IPS-NIHi11 (cell line): ENCODE measurements at regions not wholly inside any gene's neighbourhood (a gene's known extent, or its start where the extent isn't known, plus 50 kb on each side); places are given as distances from the start of the nearest gene placed in this dataset.
A peak's percentile ranks its signal among the peaks of the same experiment; 100 is the strongest.
"Not testable (repeated sequence)": the region's sequence is repeated elsewhere in the genome, so short reads cannot be mapped to it uniquely, and the experiment has no call there.

Source experiments
- DNase-seq: peaks from one replicate; pipeline ENCODE4 v3.0.0; 2012; ENCODE audit warnings: mixed read lengths, low spot score

GRCh38 chr2:64918220-64918886 lies 70.8 kb upstream of the SLC1A4 start:
- DNase-seq: peak; percentile 39

DNA sequence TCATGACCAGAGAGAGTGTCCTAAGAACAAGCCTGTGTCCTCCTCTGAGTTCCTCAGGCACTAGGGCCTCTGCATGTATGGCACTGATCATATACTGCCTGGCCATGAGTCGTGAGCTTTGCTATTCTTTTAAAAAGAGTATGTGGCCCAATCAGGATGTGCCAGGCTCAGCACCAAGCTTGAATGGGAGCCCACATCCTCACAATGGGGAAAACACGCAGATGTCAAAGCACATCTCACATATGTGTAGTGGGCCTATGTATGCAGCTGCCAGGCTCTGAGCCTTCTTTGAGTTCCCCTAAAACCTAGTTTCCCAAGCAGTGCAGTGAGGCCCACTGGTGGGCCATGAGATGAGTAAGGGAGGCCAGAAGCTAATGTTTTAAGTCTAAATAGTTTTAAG lies 69.9 kb upstream of the SLC1A4 start:
- no peak for DNase-seq

DNA sequence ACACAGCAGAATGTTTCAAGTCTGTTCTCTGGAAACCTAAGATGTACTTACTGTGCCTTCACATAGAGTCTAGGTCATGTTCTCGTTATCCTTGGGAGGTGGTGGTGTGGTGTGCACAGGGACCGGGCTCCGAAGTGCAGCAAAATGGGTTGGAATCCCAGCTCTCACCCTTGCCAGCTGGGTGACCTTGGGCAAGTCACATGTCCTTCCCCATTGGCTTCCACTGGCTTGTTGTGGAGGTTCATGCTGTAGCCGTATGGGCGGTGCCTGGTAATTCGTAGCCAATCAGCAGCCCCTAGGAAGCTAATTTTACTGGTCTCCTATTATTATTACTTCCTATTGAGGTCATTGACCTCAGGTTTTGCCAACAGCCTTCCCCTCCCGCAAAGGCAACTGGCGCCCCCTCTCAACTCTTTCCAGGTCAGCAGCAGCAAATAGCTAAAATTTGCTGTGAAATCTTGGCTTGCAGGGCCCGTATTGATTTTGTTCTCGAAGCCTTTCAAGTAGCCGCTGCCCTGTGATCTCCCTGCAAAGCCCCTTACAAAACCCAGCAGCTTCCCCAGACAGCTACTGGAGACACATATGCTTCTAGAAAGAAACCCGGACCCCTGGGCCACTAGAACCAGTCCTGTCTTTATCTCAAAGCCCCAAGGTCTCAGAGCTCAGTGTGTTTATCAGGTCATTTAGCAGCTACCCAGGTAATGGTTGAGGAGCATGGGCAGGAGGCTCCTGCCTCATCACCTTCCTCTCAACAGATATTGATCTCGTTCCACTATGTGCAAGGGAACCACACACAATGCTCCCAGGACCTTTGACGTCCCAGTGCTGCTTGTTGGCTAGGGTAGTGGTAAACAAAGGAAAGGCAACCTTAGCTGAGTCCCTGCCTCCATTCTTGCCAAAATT lies 66.5 kb upstream of the SLC1A4 start:
- peak; percentile 59 for DNase-seq

DNA sequence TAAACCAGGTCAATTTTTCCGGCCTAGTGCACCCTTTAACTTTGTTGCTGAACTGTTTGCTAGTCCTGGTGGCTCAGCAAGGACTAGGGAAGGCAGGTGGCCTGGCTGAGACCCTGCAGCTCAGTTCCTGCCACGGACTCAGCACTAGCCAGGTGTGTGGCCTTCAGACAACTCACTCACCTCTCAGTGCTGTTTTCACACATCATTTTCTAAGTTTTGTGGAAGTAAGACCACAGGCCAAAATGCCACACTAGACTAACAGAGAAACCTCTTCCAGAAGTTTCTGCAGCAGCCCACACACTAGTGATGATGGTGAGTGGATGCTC lies 65.9 kb upstream of the SLC1A4 start:
- DNase-seq: no peak

DNA sequence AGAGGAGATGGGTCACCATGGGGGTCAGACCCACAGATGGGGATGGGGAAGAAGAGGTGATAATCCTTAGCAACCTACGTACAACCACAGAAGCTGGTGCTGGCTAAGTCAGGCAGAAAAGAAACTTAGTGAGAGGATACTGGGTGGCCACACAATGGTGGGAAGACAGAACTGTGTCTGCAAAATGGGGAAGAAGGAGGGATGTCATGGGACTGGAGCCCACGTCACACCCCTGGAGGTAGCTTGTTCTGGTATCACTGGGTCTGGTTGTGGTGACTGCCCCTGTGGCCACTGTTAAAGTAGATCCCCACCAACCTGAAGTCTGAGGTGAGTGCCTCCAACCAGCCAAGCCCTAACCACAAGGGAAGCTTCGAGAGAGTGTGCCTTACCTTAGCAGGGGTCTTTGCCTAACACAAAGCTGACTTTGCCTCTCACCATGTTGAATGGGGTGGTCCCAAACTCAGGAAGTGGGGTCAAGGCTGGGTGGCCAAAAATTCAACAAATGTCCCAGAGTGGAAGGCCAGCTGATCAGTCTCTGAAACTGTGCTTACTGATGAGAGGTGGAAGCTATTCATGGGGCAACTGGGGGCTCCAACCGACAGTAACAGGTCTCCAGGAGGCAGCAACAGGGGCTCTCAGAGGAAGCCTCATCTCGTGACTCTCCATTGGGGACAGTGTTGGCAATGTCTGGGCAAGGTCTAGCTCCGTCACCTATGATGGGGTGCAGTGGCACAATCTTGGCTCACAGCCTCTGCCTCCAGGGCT lies 64.8 kb upstream of the SLC1A4 start:
- no peak for DNase-seq

GRCh38 chr2:64925930-64926722 lies 63.1 kb upstream of the SLC1A4 start:
- not testable (repeated sequence) for DNase-seq

GRCh38 chr2:64928813-64929212 lies 60.4 kb upstream of the SLC1A4 start:
- DNase-seq: no peak

- DNase-seq: no peak
These were observed 59.9 kb upstream of the SLC1A4 start for GRCh38 chr2:64929333-64929732.

DNA sequence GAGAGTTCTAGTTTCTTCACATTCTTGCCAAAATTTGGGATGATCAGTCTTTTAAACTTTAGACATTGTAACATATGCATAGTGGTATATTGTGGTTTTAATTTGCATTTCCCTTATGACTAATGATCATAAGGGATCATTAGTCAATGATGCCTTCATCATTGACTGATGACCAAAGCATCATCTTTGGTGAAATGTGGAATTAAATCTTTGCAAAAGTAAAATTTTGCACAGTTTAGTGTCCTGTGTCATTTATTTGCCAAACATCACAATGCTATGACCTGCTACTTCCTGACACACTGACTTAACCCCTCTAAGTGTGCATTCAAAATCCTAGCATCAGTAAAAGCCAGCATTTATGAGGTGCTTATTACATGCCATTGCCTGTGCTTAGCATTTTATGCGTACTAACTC lies 58.9 kb upstream of the SLC1A4 start:
- DNase-seq: no peak

GRCh38 chr2:64931246-64932115 lies 57.7 kb upstream of the SLC1A4 start:
- DNase-seq: no peak

- DNase-seq: no peak
These were observed 57.2 kb upstream of the SLC1A4 start for GRCh38 chr2:64932116-64932370.

- DNase-seq: no peak
These were observed 56.6 kb upstream of the SLC1A4 start for GRCh38 chr2:64932371-64933216.

DNA sequence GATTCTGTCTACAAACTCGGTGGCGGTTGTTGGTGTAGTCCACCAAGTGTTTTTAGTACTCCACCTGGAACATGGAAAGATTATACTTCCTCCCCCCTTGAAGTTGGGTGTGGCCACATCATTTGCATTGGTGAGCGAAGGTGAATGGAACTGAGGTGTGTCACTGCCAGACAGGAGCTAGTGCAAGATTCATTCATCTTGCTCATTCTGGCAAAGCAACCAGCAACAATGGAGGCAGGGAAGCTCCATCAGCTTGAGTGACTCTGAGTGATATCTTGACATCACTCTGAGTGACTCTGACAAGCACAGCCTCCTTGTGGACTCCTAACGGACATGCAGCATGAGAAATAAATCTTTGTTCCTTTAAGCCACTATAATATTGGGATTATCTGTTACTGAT lies 54.7 kb upstream of the SLC1A4 start:
- no peak for DNase-seq

DNA sequence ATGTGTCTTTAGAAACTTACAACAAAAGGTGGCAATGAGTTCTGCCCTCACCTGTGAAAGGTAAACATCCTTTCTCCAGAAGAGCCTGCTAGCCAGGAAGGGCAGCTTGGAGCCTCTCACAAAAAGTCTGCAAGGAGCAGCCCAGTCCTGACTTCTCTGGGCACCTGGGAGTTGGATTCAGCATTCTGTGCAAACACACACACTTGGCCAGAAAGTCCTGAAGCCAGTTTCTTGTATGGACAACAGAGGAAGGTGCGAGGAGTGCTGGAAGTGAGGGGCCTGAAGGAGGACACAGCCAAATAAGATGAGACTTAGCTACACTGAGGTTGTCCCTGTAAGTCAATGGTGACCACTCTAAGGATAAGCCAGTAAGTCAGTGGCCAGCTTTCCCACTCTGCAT lies 52.4 kb upstream of the SLC1A4 start:
- DNase-seq: no peak

DNA sequence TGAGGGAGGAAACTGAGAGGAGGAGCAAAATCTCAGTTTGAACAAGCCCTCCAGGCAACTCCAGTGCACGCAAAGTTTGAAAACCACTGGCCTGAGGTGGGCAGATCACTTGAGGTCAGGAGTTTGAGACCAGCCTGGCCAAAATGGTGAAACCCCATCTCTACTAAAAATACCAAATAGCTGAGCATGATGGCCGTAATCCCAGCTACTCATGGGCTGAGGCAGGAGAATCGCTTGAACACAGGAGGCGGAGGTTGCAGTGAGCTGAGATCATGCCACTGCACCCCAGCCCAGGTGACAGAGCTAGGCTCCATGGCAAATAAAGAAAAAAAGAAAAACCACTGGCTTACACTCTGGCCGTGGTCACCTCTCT lies 51.9 kb upstream of the SLC1A4 start:
- DNase-seq: not testable (repeated sequence)

DNA sequence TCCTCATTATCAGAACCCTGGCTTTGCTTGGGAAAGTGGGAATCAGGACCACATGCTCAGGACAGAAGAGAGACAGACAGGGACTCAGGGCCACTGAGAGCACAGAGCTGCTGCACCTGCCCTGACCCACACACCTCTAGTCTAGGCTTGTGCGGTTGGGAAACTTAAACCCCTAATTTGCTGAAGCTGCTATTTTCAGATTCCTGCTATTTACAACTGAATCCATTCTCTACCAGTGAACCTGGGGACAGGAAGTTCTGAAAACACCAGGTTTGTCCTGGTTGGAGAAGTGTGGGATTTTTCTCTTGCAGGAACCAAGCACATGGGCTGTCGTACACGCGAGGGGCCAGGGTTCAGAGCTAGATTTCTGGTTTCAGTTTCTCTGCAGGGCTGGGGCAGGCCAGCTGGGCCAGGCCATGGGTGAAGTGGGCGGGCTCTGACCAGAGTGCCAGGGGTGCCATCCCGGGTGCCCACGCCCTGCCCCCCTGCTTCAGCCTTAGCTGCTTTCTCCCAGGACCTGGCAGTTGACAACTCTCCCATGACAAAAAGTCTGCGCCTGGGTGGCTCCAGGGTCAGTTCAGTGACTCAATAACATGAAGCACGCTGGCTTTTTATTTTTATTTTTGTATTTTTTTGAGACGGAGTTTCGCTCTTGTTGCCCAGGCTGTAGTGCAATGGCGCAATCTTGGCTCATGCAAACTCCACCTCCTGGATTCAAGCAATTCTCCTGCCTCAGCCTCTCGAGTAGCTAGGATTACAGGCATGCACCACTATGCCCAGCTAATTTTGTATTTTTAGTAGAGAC lies 51.3 kb upstream of the SLC1A4 start:
- no peak for DNase-seq

DNA sequence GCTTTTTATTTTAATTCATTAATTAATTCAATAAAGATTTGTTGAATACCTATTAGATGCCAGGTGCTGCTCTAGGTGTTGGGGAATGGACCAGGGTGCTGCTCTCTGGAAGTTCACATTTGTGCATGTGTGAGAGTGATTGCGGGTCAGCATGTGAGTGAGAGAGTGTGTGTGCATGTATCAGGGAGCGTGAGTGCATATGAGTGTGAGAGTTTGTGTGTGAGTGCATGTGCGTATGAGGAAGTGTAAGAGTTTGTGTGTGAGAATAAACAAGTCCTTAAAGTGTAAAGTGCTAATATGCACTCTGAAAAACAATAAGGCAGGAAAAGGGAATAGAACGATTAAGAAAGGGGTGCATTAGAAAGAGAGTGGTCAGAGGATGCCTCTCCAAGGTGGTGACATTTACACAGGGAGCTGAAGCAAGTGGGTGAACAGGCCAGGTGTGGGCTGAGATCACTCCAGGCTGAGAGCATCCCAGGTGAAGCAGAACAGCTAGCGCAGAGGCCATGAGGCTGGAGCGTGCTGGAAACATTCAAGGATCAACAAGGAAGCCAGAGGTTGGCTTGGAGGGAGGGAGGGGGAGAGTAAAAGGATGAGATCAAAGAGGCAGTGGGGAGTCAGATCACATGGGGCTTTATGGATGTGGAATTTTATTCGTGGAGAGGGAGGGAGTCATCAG lies 50.5 kb upstream of the SLC1A4 start:
- DNase-seq: no peak

- no peak for DNase-seq
These were observed 49.8 kb upstream of the SLC1A4 start for GRCh38 chr2:64939332-64939917.
